ENCODE measurements at regions not wholly inside any gene's neighbourhood (a gene's known extent, or its start where the extent isn't known, plus 50 kb on each side); places are given as distances from the start of the nearest gene placed in this dataset.
"Not testable (repeated sequence)": the region's sequence is repeated elsewhere in the genome, so short reads cannot be mapped to it uniquely, and the experiment has no call there.

DNA sequence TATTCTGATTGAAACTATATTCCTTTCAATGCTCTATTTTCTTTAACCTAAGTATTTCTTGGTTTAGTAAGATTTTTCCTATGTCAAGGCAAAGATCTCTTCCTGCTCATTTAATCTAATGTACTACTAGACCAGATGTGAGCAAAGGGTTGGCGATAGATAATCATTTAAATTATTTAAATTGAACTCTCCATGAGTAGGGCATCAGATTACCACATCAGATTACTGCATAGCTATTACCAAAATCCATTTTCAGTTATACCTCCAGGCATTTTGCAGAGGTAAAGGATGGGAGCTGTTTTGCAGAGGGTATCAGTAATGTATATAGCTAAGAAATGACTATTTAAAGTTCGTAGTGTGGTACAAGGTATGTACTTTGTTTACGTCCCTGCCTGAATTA, 607.9 kb downstream of the PTPRC start:
- DNase-seq (ENCODE audit: low read depth) = no peak

DNA sequence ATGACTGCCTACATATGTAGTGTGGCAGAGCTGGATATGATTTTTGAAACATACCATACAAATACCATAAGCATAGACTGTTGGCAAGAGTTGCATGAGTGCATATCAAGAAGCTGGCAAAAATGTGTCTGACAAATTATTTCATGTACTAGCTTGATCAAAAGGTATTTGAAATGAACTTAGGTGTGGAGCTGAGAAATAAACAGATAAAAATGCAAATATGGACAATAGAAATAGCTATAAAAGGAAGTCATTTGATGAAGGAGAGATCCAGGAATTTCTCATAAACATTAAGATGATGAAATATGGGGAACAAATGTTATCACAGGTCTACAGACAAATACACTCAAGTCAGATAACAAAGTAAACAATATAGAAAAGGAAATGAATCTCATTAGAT, 609.1 kb downstream of the PTPRC start:
- no peak overlapping the region for H3K4me3 ChIP-seq (ENCODE audit: low read length)
- TF ChIP-seq, protein P1, sequence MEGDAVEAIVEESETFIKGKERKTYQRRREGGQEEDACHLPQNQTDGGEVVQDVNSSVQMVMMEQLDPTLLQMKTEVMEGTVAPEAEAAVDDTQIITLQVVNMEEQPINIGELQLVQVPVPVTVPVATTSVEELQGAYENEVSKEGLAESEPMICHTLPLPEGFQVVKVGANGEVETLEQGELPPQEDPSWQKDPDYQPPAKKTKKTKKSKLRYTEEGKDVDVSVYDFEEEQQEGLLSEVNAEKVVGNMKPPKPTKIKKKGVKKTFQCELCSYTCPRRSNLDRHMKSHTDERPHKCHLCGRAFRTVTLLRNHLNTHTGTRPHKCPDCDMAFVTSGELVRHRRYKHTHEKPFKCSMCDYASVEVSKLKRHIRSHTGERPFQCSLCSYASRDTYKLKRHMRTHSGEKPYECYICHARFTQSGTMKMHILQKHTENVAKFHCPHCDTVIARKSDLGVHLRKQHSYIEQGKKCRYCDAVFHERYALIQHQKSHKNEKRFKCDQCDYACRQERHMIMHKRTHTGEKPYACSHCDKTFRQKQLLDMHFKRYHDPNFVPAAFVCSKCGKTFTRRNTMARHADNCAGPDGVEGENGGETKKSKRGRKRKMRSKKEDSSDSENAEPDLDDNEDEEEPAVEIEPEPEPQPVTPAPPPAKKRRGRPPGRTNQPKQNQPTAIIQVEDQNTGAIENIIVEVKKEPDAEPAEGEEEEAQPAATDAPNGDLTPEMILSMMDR (conservative IDR thresholded peaks at IDR 0.05; ENCODE audit: low read length) = no peak

More for the DNA sequence above, 607.9 kb downstream of the PTPRC start:
- TF ChIP-seq, protein P1 (conservative IDR thresholded peaks at IDR 0.05; ENCODE audit: low read length) = no peak
- H3K4me3 ChIP-seq (ENCODE audit: low read length) = no peak overlapping the region

DNA sequence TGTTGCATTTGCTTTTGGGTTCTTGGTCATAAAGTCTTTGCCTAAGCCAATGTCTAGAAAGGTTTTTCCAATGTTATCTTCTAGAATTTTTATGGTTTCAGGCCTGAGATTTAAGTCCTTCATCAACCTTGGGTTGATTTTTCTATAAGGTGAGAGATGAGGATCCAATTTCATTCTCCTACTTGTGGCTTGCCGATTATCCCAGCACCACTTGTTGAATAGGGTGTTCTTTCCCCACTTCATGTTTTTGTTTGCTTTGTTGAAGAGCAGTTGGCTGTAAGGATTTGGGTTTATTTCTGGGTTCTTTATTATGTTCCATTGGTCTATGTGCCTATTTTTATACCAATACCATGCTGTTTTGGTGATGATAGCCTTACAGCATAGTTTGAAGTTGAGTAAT, 615.2 kb downstream of the PTPRC start:
- not testable (repeated sequence) for DNase-seq (ENCODE audit: low read depth); H3K4me3 ChIP-seq (ENCODE audit: low read length)

More for the DNA sequence above, 609.1 kb downstream of the PTPRC start:
- no peak for DNase-seq (ENCODE audit: low read depth)

- TF ChIP-seq, protein P1 (conservative IDR thresholded peaks at IDR 0.05; ENCODE audit: low read length) = no peak
- no peak for DNase-seq (ENCODE audit: low read depth)
- H3K4me3 ChIP-seq (ENCODE audit: low read length) = no peak overlapping the region
Measured at GRCh38 chr1:199261328-199261727, 622.5 kb downstream of the PTPRC start.

GRCh38 chr1:199264283-199264682, 625.4 kb downstream of the PTPRC start:
- TF ChIP-seq, protein P1 (conservative IDR thresholded peaks at IDR 0.05; ENCODE audit: low read length) = no peak
- H3K4me3 ChIP-seq (ENCODE audit: low read length) = no peak overlapping the region
- DNase-seq (ENCODE audit: low read depth) = no peak

DNA sequence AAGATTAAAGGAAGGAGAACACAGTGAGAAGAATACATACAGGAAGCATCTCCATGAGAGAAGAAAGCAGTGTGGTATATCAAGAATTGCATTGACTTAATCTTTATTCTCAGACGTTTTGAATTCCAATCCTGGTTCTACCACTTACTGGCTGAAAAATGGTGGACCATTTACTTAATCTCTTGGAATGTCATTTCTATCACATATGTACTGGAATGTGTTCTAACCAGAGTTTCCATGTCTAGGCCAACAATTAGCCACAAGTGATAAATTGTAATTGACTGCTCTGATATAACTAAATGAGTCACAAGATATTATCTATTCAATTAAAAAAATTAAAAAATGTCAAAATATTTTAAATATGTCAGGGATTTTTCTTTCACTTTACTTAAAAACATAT, 626.1 kb downstream of the PTPRC start:
- H3K4me3 ChIP-seq (ENCODE audit: low read length) = no peak overlapping the region
- TF ChIP-seq, protein P1 (conservative IDR thresholded peaks at IDR 0.05; ENCODE audit: low read length) = no peak
- no peak for DNase-seq (ENCODE audit: low read depth)

GRCh38 chr1:199265319-199265718, 626.5 kb downstream of the PTPRC start:
- TF ChIP-seq, protein P1 (conservative IDR thresholded peaks at IDR 0.05; ENCODE audit: low read length) = no peak
- no peak overlapping the region for H3K4me3 ChIP-seq (ENCODE audit: low read length)
- DNase-seq (ENCODE audit: low read depth) = no peak

DNA sequence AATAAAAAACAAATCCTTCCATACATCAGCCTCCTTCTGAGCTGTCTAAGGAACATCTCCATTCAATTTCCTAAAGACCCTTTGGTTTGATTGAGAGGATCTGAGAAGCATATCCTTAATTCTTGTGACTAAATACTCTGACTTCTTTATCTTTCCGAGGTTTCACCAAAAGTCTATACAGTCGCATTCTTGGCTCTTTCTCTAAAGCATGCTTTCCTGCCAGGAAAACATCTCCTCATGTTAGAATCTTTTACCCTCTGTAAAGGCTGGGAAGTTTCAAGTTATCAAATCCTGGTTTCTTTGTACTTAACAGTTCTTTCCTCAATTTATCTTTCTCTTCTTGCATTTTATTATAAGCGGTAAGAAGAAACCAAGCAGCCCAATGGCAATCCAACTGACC, 630.4 kb downstream of the PTPRC start:
- H3K4me3 ChIP-seq (ENCODE audit: low read length) = no peak overlapping the region
- no peak for DNase-seq (ENCODE audit: low read depth)
- TF ChIP-seq, protein P1 (conservative IDR thresholded peaks at IDR 0.05; ENCODE audit: low read length) = no peak

Data from AG10803 (cell line).